ENCODE measurements at regions not wholly inside any gene's neighbourhood (a gene's known extent, or its start where the extent isn't known, plus 50 kb on each side); places are given as distances from the start of the nearest gene placed in this dataset.

DNA sequence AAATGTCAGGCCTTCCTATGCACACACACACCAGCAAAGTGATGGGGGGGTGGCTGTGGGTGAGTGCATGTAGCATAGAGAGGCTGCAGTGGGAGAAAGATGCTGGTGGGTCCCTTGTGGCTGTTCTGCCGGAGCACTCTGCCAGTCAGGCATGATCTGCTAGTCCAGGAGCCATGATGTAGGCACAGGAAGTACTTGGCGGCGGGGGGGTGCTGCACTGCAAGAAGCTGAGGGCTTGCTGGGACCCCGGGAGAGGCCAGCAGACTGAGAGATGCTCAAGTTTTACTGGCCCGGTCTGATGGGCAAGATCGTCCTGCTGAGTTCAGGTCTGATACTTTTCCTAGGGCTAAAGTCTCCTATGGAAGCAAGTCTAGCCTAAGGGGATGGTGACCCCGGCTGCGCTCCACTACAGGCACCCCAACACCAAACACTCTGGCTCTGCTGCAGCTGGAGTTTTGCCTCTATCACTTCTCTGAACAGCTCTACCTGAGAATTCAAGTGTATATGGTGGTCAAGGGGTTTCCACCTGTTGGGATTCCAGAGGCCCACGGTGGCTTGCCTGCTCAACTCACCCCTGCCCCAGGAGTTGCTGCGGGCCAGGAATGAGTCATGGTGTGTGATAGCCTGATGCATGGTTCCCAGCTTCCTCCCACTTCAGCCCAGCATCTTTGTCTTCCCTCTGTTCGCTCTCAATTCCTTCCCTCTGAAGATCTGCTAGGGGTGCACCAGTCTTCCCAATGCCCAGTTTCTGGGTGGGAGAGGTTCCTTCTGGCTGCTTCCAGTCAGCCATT lies 971.8 kb upstream of the ADGRB3 start:
- TF ChIP-seq CTCF (IDR thresholded peaks at IDR 0.05) (no peak), POLR2A (IDR thresholded peaks at IDR 0.05) (no peak)
- no peaks in the 10 kb centered on the region for H3K4me1 ChIP-seq (replicated peaks in 1 of 2)
- no peaks in the 10 kb centered on the region for H3K36me3 ChIP-seq (replicated peaks in 1 of 2)
- H3K4me3 ChIP-seq: no peak overlapping the region
- WGBS, 4 donors: 83 to 92% (median 87%) methylated on average over 6 to 11 of the region's 11 CpGs
- intact Hi-C loops (cut with DNase I): no loop called here
- no peaks in the 10 kb centered on the region for H3K9me3 ChIP-seq (replicated peaks in 1 of 3)
- H3K27me3 ChIP-seq: no peaks in the 10 kb centered on the region
- DNase-seq: no peak
- no peak overlapping the region for H3K27ac ChIP-seq

DNA sequence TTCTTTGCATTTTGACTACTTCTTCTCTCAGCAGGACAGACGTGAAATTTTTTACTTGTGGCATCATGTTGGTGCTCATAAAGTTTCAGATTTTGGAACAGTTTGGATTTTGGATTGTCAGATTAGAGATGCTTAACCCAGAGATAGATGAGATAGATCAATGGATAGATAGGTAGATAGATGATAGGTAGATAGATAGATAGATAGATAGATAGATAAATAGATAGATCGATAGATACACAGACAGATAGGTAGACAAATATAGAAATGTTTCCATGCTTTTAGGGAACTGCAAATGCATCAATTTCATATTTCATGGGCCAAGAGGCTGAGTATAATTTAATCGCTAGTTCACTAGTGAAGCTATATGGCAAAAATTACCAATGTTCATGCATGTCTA lies 981.5 kb upstream of the ADGRB3 start:
- intact Hi-C loops (cut with DNase I): no loop called here
- 67 to 86% (median 76%) methylated on average over 3 of the region's 3 CpGs for WGBS, 4 donors
- no peak for DNase-seq
- Histone ChIP-seq H3K9me3 (replicated peaks in 1 of 3) (no peaks in the 10 kb centered on the region), H3K36me3 (replicated peaks in 1 of 2) (no peaks in the 10 kb centered on the region), H3K4me3 (no peak overlapping the region), H3K4me1 (replicated peaks in 1 of 2) (no peaks in the 10 kb centered on the region), H3K27me3 (no peaks in the 10 kb centered on the region), H3K27ac (no peak overlapping the region)
- TF ChIP-seq CTCF (IDR thresholded peaks at IDR 0.05): no peak
- no peak for TF ChIP-seq POLR2A (IDR thresholded peaks at IDR 0.05)

- H3K27ac ChIP-seq: no peak overlapping the region
- H3K4me3 ChIP-seq: no peak overlapping the region
- TF ChIP-seq POLR2A (IDR thresholded peaks at IDR 0.05) (no peak), CTCF (IDR thresholded peaks at IDR 0.05) (no peak)
- no peaks in the 10 kb centered on the region for H3K27me3 ChIP-seq
- no peak for DNase-seq
- intact Hi-C loops (cut with DNase I): no loop called here
- H3K4me1 ChIP-seq (replicated peaks in 1 of 2): no peaks in the 10 kb centered on the region
- 69 to 91% (median 83%) methylated on average over 1 of the region's 1 CpG for WGBS, 4 donors
- H3K9me3 ChIP-seq (replicated peaks in 1 of 3): no peaks in the 10 kb centered on the region
- no peaks in the 10 kb centered on the region for H3K36me3 ChIP-seq (replicated peaks in 1 of 2)
Observed at GRCh38 chr6:67646550-67646949, 988.5 kb upstream of the ADGRB3 start.

DNA sequence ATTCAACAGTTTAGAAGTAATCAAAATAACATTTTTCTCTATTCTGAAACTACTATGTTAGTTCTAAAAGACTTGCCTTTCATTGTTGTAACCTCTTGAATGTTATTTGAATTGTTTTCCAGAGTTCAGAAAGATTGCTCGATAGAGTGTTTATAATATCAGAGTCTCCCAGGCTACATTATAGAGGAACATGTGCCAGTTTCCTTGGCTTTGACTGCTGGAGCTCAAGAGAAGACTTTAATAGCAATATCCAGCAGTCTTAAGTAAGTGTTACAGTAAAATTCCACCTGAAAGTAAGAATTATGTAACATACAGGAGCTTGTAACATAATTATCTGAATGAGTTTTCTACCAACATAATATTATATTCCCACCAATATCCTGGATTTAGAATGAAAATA lies 991.8 kb upstream of the ADGRB3 start:
- Histone ChIP-seq H3K27me3 (no peaks in the 10 kb centered on the region), H3K36me3 (replicated peaks in 1 of 2) (no peaks in the 10 kb centered on the region), H3K27ac (no peak overlapping the region), H3K4me1 (replicated peaks in 1 of 2) (no peaks in the 10 kb centered on the region), H3K9me3 (replicated peaks in 1 of 3) (no peaks in the 10 kb centered on the region), H3K4me3 (no peak overlapping the region)
- WGBS, 4 donors: 54 to 72% (median 71%) methylated on average over 1 of the region's 1 CpG
- intact Hi-C loops (cut with DNase I): no loop called here
- TF ChIP-seq CTCF (IDR thresholded peaks at IDR 0.05) (no peak), POLR2A (IDR thresholded peaks at IDR 0.05) (no peak)
- DNase-seq: no peak
